HG03457 (cell line): ENCODE measurements at regions not wholly inside any gene's neighbourhood (a gene's known extent, or its start where the extent isn't known, plus 50 kb on each side); places are given as distances from the start of the nearest gene placed in this dataset.
"Not testable (repeated sequence)": the region's sequence is repeated elsewhere in the genome, so short reads cannot be mapped to it uniquely, and the experiment has no call there.

ENCODE experiments used
- ATAC-seq: cut with Tn5 transposase; IDR thresholded peaks from one replicate; pipeline ENCODE4 v1.9.1; 2021; ENCODE audit warnings: moderate number of reproducible peaks; ENCODE audit not compliant: unreplicated experiment

DNA sequence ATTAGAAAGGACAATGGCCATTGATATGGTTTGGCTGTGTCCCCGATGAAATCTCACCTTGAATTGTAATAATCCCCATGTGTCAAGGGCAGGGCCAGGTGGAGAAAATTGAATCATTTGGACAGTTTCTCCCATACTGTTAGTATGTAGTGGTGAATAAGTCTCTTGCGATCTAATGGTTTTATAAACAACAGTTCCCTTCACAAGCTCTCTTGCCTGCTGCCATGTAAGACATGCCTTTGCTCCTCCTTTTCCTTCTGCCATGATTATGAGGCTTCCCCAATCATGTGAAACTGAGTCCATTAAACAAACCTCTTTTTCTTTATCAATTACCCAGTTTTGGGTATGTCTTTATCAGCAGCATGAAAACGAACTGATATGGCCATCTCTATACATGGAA, 302.7 kb downstream of the SFMBT2 start:
- no peak for ATAC-seq

DNA sequence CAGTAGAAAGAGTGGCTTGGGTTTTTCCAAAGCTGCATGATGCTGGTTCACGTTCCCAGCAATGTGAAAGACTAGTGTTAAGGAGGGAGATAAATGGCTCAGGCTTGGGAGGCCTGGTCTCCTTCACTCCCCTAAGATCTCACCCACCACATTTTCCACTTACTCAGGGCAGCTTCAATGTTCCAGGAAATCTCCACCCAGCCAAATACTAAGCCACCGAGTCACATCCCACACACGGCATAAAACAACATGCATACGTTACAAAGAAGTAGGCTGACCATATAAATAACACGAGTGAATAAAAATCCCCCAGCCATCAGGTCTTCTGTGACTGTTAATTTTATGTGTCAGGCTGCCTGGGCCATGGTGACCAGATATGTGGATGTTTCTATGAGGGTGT, 303.5 kb downstream of the SFMBT2 start:
- no peak for ATAC-seq

DNA sequence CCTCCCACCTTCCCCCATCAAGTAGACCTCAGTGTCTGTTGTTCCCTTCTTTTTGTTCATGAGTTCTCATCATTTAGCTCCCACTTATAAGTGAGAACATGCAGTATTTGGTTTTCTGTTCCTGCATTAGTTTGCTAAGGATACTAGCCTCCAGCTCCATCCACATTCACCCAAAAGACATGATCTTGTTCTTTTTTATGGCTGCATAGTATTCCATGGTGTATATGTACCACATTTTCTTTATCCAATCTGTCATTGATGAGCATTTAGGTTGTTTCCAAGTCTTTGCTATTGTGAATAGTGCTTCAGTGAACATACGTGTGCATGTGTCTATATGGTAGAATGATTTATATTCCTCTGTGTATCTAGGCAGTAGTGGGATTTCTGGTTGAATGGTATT, 306.5 kb downstream of the SFMBT2 start:
- ATAC-seq: not testable (repeated sequence)

DNA sequence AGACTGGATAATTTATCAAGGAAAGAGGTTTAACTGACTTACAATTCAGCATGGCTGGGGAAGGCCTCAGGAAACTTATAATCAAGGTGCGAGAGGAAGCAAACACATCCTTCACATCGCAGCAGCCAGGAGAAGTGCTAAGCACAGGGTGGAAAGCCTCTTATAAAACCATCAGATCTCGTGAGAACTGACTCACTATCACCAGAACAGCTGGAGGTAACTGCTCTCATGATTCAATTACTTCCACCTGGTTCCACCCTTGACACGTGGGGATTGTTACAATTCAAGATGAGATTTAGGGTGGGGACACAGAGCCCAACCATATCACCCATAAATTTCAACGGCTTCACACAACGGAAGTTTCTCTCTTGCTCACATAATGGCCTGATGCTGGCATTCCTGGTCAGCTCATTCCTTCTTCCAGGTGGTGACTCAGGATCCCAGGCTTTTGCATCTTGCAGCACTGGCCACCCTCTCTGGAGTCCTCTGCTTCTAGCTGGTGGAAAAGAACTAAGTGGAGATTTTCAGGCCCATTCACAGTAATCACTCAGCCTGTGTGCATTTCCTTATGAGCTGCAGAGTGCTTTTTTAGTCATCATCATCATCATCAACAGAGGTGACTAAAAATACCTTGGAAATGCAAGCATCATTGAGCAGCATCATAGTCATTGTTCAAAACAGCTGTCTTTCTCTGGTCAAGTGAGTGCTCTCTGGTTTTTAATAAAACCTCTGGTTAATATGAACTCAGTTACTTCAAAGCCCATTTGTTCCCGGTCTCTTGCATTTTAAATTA, 308.1 kb downstream of the SFMBT2 start:
- ATAC-seq: no peak

DNA sequence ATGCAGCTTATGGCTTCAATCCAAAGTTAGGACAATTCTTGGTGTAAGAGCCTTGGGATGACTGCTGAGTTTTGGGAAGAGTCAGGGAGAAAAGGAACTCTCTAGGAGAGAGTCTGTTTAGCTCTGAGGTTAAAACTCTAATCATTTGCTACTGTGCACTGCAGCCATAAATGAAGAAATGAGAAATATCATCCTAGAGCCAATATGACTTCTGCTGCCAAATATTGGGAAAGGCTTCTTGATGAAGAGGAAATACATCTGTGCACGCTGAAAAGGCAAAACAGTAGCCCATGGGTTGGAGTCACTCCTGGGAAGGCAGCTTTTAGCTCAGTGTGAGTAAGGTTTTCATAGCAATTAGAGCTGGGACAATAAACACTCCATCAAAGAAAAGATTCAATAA, 308.8 kb downstream of the SFMBT2 start:
- ATAC-seq: no peak

DNA sequence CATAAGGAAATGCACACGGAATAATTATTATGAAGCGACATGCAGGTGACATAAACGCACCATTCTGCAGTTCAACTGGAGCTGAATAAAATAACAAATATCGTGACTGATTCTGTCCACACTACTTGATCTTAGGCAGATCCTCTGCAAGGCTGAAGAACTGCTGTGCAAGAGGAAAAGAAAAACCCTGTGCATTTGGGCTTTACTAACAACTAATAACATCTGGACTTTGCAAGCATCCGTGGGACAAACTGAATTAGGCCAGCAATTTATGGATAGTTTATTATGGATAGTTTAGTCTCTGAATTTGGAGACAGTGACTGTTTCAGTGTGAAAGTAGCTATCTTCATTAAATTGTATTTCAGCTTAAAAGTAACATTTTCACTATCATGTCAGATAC, 309.4 kb downstream of the SFMBT2 start:
- no peak for ATAC-seq

DNA sequence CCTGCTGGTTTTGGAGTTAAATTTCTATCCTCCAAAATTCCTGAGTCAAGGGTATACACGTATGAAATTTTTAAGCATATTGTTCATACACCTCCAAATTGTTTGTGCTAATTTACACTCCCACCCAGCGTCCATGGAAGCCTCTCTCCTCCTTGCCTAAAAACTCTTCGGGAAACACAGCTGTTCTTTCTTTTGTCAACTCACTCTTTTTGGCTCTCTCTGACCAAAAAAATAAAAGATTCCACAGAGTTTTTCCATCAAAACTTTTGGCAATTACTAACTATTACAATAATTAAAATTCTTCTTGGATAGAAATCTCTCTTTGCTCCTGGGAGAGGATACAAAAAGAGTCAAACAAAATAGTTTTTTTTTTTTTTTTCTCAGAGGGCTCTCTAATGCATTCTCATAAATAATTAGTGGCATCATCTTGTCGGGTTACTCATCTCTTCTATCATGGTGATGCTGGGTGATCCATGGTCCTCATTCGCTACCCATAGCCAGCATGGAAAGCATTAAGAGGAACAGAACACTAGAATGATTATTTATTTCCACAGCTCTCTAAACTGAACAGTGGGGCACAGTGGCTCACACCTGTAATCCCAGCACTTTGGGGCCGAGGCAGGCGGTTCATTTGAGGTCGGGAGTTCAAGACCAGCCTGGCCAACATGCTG, 310.7 kb downstream of the SFMBT2 start:
- ATAC-seq: no peak

DNA sequence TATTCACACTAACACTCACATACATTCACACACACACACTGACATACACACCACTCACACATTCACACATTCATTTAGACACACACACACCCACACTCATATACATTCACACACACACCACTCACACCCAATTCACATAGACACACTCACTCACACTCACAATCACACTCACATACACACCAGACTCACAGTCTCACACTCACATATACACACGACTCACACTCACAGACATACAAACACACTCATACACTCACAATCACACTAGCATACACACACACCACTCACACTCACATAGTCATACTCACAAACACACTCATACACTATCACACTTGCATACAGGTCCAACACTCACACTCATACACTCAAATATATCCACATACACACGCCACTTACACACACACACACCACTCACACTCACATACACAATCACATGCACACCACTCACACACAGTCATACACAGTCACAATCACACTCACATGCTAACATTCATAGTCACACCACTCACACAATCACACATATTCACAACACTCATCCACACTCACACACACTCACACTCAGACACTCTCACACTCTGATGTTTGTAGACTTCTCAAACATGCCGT, 312.6 kb downstream of the SFMBT2 start:
- ATAC-seq: no peak

DNA sequence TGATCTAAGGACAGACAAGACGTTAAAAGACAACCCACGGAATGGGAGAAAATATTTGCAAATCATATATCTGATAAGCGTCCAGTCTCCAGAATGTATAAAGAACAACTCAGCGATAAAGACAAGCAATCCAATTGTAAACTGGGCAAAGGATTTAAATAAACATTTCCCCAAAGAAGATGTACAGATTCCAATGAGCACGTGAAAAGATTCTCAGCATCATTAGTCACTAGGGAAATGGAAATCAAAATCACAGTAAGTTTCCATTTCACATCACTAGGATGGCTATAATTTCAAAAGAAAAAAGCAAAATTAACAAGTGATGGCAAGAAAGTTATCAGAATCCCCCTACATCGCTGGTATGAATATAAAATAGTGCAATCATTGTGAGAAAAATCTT, 316.1 kb downstream of the SFMBT2 start:
- no peak for ATAC-seq

DNA sequence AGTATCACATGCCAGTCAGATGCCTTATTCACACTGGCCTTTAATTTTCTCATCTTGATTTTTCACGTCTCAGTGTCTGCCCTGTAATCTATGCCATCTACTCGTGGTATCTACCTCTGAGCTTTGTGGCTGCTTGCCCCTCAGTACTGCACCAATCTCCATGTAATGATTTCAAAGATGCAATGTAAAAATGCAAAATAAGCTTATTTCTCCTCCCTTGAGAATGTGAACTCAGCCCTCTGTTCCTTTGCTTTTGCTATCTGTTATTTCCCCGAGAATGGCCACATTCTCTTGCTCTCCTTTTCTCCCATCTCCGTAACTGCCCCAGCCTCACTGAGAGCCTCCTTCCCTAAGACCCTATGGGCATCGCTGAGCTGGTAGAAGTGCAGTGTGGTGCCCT, 317.5 kb downstream of the SFMBT2 start:
- no peak for ATAC-seq

DNA sequence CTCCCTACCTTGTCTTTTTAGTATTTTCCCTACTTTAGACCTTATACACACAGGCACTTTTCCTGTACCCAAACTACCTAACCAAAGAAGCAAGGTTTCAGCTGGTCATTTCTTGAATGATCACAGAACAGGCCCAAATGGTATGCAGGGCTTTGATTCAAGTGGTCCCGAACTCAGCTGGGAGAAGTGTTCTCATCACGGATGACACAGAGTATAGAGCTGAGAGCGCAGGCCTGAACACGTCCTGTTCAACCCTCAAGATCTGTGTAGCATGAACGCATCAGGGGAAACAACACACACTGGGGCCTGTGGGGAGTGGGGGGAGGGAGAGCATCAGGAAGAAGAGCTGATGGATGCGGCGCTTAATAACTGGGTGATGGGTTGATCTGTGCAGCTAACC, 318.2 kb downstream of the SFMBT2 start:
- no peak for ATAC-seq

DNA sequence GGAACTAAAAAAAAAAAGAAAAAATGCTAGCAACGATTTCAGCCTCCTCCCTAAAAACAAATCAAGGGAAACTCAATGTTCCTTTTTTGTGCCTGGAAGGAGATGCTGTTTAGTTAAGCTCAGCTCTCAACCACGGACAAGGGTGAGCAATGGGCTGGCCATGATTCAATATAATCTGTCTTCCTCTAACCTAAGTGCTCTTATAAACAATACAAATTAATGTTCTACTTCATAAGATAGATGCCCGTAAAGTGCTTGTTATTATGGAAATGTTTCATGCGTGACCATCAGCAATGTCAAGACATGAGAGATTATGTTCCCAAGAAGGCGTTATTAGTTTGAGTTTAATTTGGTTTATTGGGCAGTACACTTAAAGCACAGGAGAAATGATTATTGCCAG, 320.3 kb downstream of the SFMBT2 start:
- ATAC-seq: no peak

DNA sequence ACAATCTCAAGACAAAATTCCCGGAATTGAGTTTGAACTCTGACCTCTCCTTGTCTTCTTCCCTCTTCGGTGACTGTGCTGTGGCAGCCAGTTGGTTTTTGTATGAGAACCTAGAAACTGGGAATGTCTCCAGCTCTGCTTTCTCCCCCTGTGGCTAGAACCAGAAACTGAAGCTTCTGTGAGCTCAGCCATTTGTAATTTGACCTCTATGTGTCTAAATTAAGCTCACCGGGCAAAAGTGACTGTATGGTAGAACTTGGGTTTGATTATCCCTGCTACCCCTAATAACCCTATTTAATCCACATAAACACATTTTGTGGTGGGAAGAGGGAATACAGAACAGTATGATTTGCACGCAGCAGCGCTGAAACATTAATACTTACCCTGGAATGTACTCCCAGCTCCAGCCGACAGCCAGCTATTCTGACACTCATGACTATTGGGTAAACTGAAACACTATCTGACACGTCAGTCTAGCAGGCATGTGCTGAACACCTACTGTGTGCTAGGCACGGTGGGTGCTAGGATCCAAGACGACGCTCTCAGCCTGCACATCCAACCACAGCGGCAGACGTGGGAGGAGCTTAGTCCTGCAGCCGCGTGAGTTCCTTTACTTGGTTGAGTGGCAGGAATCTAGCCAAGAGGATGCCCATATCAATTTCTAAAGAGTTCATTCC, 324.8 kb downstream of the SFMBT2 start:
- no peak for ATAC-seq

DNA sequence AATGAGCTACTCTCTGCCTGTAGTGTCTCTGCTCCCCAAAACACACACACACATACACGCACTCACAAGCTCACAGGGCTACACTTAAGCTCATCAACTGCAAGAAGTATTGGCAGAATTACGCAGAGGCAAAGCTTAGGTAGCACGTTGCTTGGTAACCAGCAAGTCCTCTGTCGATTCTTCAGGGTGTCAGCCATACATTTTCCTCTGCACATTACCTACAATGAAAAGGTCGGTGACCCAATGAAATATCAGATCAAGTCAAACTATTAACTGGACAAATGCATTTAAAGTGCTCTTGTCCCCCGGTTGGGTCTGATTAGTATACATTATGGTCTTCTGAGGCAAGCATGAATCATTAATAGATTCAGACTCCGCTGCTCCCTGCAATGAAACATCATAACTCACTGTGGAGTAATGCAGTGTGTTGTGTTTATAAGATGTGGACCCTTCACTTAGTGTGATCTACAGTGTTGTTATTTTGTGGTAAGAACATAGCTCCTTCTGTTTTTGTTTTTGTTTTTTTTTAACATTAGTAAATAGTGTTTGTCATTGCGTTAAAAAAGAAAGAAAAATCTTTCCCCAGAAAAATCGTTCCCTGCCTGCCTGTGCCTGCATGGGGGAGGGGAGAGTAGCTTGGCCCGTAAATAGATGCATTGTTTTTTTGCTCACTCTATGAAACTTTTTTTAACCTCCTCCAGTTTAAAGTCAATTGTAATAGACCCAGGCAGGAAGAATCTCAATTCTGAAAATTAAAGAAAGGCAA, 325.5 kb downstream of the SFMBT2 start:
- no peak for ATAC-seq

DNA sequence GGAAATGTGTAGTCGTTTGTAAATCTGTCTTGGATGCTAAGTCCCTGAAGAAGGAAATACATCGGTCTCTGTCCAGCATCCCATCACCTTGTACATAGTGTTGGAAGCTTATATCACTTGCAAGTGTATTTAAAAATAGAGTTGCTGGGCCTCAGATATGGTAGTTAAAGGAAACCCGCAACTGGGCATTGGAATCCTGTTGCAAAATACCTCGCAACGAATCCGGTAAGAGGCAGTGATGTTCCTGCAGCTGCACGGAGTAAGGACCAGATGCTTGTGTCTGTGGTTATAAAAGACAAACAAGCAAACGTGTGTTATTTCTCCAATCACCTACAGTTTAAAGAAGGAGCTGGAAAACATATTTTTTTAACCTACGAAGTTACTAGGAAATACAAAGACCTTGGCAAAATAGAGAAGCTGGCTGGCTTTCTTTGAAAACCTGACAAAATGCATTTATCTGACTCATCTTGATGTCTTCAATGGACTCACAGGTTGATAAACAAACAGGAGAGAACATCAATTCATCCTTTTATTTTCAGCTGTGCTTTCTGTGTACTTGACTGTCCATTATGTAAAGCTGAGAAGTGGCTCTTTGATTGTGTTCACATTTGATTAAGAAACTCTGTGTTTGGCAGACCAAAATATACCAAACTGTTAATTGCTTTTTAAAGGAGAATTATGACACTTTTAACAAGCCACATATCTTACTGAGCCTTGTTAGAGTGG, 326.4 kb downstream of the SFMBT2 start:
- ATAC-seq: no peak

DNA sequence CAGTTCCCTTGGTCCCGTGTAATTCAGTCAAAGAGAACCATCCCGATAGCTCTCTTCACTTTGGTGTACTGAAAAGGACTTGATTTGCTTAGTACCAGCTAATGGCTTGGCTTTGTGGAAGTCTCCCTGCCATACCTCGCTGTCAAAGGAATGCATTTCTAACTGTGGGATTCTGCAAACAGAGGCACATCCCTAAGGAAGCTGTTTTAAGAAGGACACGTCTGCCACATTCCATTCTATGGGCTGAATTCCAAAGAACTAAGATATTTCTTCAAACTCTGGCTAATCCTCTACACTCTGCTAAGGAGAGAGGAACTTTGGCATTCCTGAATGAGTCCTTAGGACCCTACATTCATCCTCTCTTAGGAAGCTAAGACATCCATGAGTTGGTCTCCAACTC, 327.9 kb downstream of the SFMBT2 start:
- no peak for ATAC-seq

DNA sequence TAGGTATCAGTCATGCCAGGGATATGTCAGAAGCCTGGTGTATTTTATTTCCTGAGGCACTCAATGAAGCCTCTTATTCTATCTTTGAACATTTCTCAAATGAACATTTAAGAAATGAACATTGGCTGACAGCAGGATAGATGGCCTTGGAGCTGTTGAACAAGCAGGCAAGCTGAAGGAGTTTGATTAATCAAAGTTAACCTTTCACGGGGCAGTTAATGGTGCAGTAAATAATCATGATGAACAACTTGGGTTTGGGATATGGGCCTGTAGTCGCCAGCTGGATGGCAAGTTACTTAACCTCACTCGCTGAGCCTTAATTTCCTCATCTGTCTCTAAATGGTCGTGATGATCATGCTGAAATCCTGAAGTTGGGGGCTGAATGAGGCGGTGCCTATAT, 333.0 kb downstream of the SFMBT2 start:
- ATAC-seq: no peak

DNA sequence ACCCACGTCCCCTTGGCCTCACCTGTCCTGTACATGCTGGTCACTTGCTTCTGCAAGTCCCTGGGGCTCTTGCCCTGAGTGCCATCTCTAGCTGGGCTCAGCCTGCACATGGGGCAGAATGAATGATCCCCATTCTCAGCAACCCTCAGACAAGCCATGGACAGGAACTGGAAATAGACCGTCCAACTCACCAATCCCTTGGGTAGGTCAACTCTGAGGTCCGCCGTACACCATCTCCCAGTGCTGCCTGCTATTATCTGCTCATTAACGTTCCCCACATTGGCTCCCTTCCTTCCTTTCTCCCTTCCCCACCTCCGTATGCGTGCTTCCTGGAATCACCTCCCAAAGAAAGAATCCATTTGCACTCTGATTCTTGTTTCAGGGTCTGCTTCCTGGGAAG, 335.0 kb downstream of the SFMBT2 start:
- no peak for ATAC-seq

DNA sequence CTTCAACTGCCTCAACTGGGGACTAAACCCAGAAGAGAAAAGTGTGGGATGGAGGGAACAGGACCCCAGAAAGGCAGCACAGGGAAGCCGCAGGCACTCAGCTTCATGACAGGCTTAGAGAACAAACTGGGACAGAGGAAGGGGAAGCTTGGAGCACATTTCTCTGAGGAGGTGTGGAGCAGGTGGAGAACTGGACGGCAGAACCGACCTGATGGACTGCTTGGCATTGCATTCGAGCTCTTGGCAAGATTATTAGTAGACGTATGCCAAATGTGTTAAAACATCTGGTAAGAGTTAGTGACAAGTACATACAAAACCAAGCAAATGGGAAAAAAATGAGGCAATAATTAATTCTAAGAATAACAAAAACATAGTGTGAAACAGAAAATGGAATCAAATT, 335.7 kb downstream of the SFMBT2 start:
- no peak for ATAC-seq

DNA sequence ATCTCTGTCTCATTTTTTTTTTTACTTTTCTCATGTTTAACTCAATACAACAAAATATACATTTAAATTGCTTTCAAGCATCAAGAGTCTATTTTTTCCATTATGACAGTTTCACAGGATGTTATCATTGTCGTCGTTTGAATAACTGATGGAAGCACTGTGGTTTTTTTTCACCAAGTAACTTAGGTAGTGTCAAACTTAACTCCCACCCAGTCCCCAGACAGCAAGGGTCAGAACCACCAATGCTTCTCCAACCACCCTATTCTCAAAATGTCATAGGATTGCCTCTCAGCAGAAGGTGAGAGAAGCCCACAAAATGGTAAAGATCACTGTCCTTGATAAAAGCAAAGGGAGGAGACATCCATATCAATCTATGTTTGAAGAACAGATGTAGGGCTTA, 339.4 kb downstream of the SFMBT2 start:
- no peak for ATAC-seq
